HepG2 (cell line): ENCODE measurements at regions not wholly inside any gene's neighbourhood (a gene's known extent, or its start where the extent isn't known, plus 50 kb on each side); places are given as distances from the start of the nearest gene placed in this dataset.

Experiments used
- ATAC-seq: fragments of 200-7000 bp; cut with Tn5 transposase; 3 replicates; pipeline ENCODE4 v1.9.1; 2020; ENCODE audit warnings: mild to moderate bottlenecking, moderate library complexity
- BruUV-seq: library from RNA; stranded (reverse); fragments of 400-500 nt; replicated peaks from 2 replicates; lab custom pipeline; 2021; lab: Mats Ljungman, UMichigan
- CTCF ChIA-PET: fragments of 300-600 bp; formaldehyde crosslinking; extraction: SDS; loops from one replicate; lab custom pipeline; 2021; ENCODE audit warnings: low total read pairs, inconsistent platforms, low intra/inter-chr PET ratio; lab: Yijun Ruan, JAX
- POLR2A ChIA-PET: fragments of 350-600 bp; sonication (Branson Sonifier 250); formaldehyde crosslinking; loops from one replicate; lab custom pipeline; 2020; ENCODE audit warnings: antibody characterized with exemption, inconsistent platforms; lab: Yijun Ruan, JAX
- DNase-seq: peaks from one replicate; pipeline ENCODE4 v3.0.0-alpha.2; 2015; ENCODE audit warnings: low spot score
- FAIRE-seq: peaks from 3 replicates; lab custom pipeline; 2011; peaks lifted over from hg19 to GRCh38; lab: Jason Lieb, UNC
- H2AFZ ChIP-seq: one replicate; pipeline ENCODE4 v1.6.1; 2011; ENCODE audit warnings: low read length, inconsistent platforms
- H3K27ac ChIP-seq: fragments of 300-600 bp; 3 replicates; pipeline ENCODE4 v1.8.0; 2011; ENCODE audit warnings: mixed run types, mild to moderate bottlenecking, mixed read lengths, low read length, inconsistent platforms; ENCODE audit not compliant: insufficient read depth; ENCODE audit errors: extremely low read length
- H3K27me3 ChIP-seq, 2 experiments: fragments of 200-600 bp in 1 of 2; 2 replicates in 1 of 2; 3 replicates in 1 of 2; pipeline versions ENCODE4 v1.6.0 to v1.8.0; 2011; ENCODE audit warnings: low read length in 2 of 2, mild to moderate bottlenecking in 2 of 2, moderate library complexity in 2 of 2, inconsistent platforms in 1 of 2; ENCODE audit not compliant: insufficient read depth in 2 of 2, control insufficient read depth in 1 of 2
- H3K36me3 ChIP-seq, 2 experiments: fragments of 200-600 bp in 1 of 2; replicated peaks in 1 of 2; 2 replicates in 1 of 2; 3 replicates in 1 of 2; pipeline versions ENCODE4 v1.5.1 to v1.8.0; 2011; ENCODE audit warnings: low read length in 2 of 2, inconsistent platforms in 1 of 2; ENCODE audit not compliant: insufficient read depth in 2 of 2, control insufficient read depth in 1 of 2
- H3K4me1 ChIP-seq: 2 replicates; pipeline ENCODE4 v1.5.1; 2012; ENCODE audit warnings: low read length, inconsistent platforms; ENCODE audit not compliant: insufficient read depth
- H3K4me2 ChIP-seq: 2 replicates; pipeline ENCODE4 v1.6.0; 2011; ENCODE audit warnings: low read depth, low read length, inconsistent platforms
- H3K4me3 ChIP-seq, 3 experiments: fragments of 200-600 bp in 1 of 3; sonication (generic), shearing (Covaris generic) in 1 of 3; replicated peaks in 1 of 3; 2 replicates each; pipeline ENCODE4 v1.5.1; 2011 to 2016; ENCODE audit warnings: low read length in 3 of 3, inconsistent platforms in 2 of 3, low read depth in 2 of 3, mild to moderate bottlenecking in 2 of 3, control low read depth in 1 of 3, mixed read lengths in 1 of 3; ENCODE audit not compliant: insufficient read depth in 1 of 3
- H3K79me2 ChIP-seq: one replicate; pipeline ENCODE4 v1.6.1; 2011; ENCODE audit warnings: low read length, inconsistent platforms; ENCODE audit not compliant: insufficient read depth
- H3K9ac ChIP-seq: 2 replicates; pipeline ENCODE4 v1.6.0; 2011; ENCODE audit warnings: mild to moderate bottlenecking, low read depth, low read length, inconsistent platforms; ENCODE audit not compliant: insufficient read depth
- H3K9me3 ChIP-seq: 2 replicates; pipeline ENCODE4 v1.5.1; 2012; ENCODE audit warnings: mild to moderate bottlenecking, low read length
- H4K20me1 ChIP-seq: 2 replicates; pipeline ENCODE4 v1.6.0; 2011; ENCODE audit warnings: inconsistent platforms, mild to moderate bottlenecking, low read length, moderate library complexity; ENCODE audit not compliant: insufficient read depth
- FOXP1 ChIP-seq, 2 experiments: fragments of 450-650 bp in 1 of 2; IDR thresholded peaks; 2 replicates each; pipeline ENCODE4 v1.6.1; 2017 to 2018; ENCODE audit warnings: antibody characterized with exemption in 1 of 2
- MTA3 ChIP-seq: sonication (generic); formaldehyde crosslinking; IDR thresholded peaks from 2 replicates; pipeline ENCODE4 v1.4.0; 2020; ENCODE audit warnings: missing genetic modification reagents
- SUZ12 ChIP-seq: fragments of 150-350 bp; IDR thresholded peaks from 2 replicates; pipeline ENCODE4 v1.6.1; 2014; ENCODE audit warnings: low read depth, low read length
- ZC3H13 ChIP-seq: sonication (generic); formaldehyde crosslinking; IDR thresholded peaks from 2 replicates; pipeline ENCODE4 v1.8.1; 2023; ENCODE audit warnings: mild to moderate bottlenecking, missing genetic modification reagents, moderate library complexity
- ZNF564 ChIP-seq: sonication (generic); formaldehyde crosslinking; IDR thresholded peaks from 2 replicates; pipeline ENCODE4 v1.8.1; 2023; ENCODE audit warnings: mild to moderate bottlenecking, missing genetic modification reagents
- WGBS: methylation state at CpG from one replicate; pipeline ENCODE4 v1.1.6; 2017; ENCODE audit warnings: low lambda C conversion rate; 5-methylcytosine and 5-hydroxymethylcytosine counted together
- in situ Hi-C: cut with HindIII; loops from 2 replicates; pipeline ENCODE4 v1.10.0; 2017; ENCODE audit warnings: low pct_unique_long_range_greater_than_20kb; ENCODE audit not compliant: extremely low pct_ligation_motif_present
- intact Hi-C: fragments of 100-400 bp; cut with micrococcal nuclease; formaldehyde crosslinking; loops from one replicate; pipeline ENCODE4 v1.10.0; 2022; ENCODE audit not compliant: unreplicated experiment
- TF ChIP-seq, protein P1 (sequence below): sonication (generic); formaldehyde crosslinking; IDR thresholded peaks from 2 replicates; pipeline ENCODE4 v1.4.0; 2020; ENCODE audit warnings: missing genetic modification reagents
- TF ChIP-seq, protein P2 (sequence below): sonication (generic); formaldehyde crosslinking; IDR thresholded peaks from 2 replicates; pipeline ENCODE4 v1.4.0; 2020; ENCODE audit warnings: missing genetic modification reagents

DNA sequence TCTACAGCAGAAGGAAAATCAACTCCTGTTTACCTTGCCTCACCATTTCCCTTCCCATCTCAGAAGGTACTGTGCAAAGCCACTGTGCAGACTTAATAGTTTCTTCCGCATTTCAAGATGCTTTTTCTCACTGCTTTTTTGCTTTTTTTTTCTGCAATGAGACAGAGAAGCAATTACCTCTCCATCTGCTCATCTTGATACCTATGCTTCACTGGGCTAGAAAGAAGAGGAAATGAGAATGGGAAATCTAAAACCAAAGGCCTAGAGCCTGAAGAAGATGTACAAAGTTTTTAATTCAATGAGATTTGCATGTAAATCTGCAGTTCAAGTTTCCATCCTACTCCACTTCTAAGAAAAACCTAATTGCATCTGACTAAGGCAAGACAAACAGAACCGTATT lies 238.1 kb upstream of the SETMAR start:
- BruUV-seq, result no TSS peak
- intact Hi-C loops, result no loop called here
- Histone ChIP-seq H3K4me3 (no peak overlapping the region), H3K4me1 (no peaks in the 10 kb centered on the region), H3K9ac (no peak overlapping the region), H3K9me3 (no peaks in the 10 kb centered on the region), H3K27ac (no peak overlapping the region), H2AFZ (no peak overlapping the region), H3K79me2 (no peaks in the 10 kb centered on the region), H3K27me3 (no peaks in the 10 kb centered on the region), H3K36me3 (no peaks in the 10 kb centered on the region), H4K20me1 (no peaks in the 10 kb centered on the region), H3K4me2 (no peak overlapping the region)
- no peak for DNase-seq
- ATAC-seq, result no peak
- no peak for FAIRE-seq
- 78% methylated on average over 2 of the region's 2 CpGs for WGBS
- in situ Hi-C loops, result no loop called here
- no peak for TF ChIP-seq ZC3H13 (CRISPR knock-in tag)
- CTCF ChIA-PET, result no interaction called here
- POLR2A ChIA-PET, result no interaction called here

DNA sequence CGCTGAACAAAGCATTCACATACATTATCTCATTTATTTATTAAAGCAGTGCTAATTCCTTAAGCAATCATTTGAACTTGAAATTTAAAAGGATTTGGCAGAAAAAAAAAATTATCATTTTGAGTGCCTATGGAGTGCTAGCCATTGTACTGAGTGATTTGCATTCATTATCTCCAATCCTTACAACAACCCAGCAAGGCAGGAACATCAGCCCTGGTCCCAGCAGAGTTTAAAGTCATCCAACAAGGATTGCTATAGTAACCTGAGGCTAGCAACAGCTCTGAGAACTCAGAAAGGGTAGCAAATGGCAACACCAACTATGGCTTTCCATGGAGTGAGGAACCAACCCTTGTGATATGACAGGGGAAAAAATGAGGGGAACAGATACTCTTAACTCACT lies 237.6 kb upstream of the SETMAR start:
- BruUV-seq, result no TSS peak
- intact Hi-C loops, result no loop called here
- H3K27ac ChIP-seq, result no peak overlapping the region
- H3K79me2 ChIP-seq, result no peaks in the 10 kb centered on the region
- no peak overlapping the region for H3K9ac ChIP-seq
- H4K20me1 ChIP-seq, result no peaks in the 10 kb centered on the region
- no peaks in the 10 kb centered on the region for H3K4me1 ChIP-seq
- no peak overlapping the region for H2AFZ ChIP-seq
- in situ Hi-C loops, result no loop called here
- no peak overlapping the region for H3K4me3 ChIP-seq
- DNase-seq (no peak), FAIRE-seq (no peak), ATAC-seq (no peak)
- WGBS, result 87% methylated on average over 1 of the region's 1 CpG
- no peak overlapping the region for H3K4me2 ChIP-seq
- H3K36me3 ChIP-seq, result no peaks in the 10 kb centered on the region
- no peaks in the 10 kb centered on the region for H3K27me3 ChIP-seq
- no peak for TF ChIP-seq FOXP1 (IDR thresholded peaks at IDR 0.05)
- no peak for TF ChIP-seq FOXP1 (CRISPR knock-in tag; IDR thresholded peaks at IDR 0.05)
- TF ChIP-seq, protein P1, sequence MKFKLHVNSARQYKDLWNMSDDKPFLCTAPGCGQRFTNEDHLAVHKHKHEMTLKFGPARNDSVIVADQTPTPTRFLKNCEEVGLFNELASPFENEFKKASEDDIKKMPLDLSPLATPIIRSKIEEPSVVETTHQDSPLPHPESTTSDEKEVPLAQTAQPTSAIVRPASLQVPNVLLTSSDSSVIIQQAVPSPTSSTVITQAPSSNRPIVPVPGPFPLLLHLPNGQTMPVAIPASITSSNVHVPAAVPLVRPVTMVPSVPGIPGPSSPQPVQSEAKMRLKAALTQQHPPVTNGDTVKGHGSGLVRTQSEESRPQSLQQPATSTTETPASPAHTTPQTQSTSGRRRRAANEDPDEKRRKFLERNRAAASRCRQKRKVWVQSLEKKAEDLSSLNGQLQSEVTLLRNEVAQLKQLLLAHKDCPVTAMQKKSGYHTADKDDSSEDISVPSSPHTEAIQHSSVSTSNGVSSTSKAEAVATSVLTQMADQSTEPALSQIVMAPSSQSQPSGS, result no peak
- no peak for TF ChIP-seq MTA3 (CRISPR knock-in tag)
- TF ChIP-seq, protein P2, sequence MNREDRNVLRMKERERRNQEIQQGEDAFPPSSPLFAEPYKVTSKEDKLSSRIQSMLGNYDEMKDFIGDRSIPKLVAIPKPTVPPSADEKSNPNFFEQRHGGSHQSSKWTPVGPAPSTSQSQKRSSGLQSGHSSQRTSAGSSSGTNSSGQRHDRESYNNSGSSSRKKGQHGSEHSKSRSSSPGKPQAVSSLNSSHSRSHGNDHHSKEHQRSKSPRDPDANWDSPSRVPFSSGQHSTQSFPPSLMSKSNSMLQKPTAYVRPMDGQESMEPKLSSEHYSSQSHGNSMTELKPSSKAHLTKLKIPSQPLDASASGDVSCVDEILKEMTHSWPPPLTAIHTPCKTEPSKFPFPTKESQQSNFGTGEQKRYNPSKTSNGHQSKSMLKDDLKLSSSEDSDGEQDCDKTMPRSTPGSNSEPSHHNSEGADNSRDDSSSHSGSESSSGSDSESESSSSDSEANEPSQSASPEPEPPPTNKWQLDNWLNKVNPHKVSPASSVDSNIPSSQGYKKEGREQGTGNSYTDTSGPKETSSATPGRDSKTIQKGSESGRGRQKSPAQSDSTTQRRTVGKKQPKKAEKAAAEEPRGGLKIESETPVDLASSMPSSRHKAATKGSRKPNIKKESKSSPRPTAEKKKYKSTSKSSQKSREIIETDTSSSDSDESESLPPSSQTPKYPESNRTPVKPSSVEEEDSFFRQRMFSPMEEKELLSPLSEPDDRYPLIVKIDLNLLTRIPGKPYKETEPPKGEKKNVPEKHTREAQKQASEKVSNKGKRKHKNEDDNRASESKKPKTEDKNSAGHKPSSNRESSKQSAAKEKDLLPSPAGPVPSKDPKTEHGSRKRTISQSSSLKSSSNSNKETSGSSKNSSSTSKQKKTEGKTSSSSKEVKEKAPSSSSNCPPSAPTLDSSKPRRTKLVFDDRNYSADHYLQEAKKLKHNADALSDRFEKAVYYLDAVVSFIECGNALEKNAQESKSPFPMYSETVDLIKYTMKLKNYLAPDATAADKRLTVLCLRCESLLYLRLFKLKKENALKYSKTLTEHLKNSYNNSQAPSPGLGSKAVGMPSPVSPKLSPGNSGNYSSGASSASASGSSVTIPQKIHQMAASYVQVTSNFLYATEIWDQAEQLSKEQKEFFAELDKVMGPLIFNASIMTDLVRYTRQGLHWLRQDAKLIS (CRISPR knock-in tag), result no peak
- TF ChIP-seq SUZ12, result no peak
- TF ChIP-seq ZNF564 (CRISPR knock-in tag), result no peak
- POLR2A ChIA-PET, result no interaction called here
- no peaks in the 10 kb centered on the region for H3K9me3 ChIP-seq
- CTCF ChIA-PET, result no interaction called here
